Progenitor cell of endocrine pancreas (in vitro differentiated cells): ENCODE measurements at regions not wholly inside any gene's neighbourhood (a gene's known extent, or its start where the extent isn't known, plus 50 kb on each side); places are given as distances from the start of the nearest gene placed in this dataset.

Experiments
- DNase-seq: peaks from one replicate; pipeline ENCODE4 v3.0.0; 2021; ENCODE audit warnings: low spot score; ENCODE audit not compliant: unreplicated experiment
- H3K27ac Mint-ChIP-seq: 2 replicates; pipeline ENCODE4 v1.8.0; 2021; ENCODE audit warnings: mild to moderate bottlenecking, moderate library complexity, mixed read lengths
- H3K27me3 Mint-ChIP-seq: 2 replicates; pipeline ENCODE4 v1.8.0; 2021; ENCODE audit warnings: mixed read lengths
- H3K36me3 Mint-ChIP-seq: 2 replicates; pipeline ENCODE4 v1.8.0; 2022; ENCODE audit warnings: mixed read lengths; ENCODE audit not compliant: insufficient read depth
- H3K4me1 Mint-ChIP-seq: 2 replicates; pipeline ENCODE4 v1.8.0; 2021; ENCODE audit warnings: low read depth, mixed read lengths
- H3K4me3 Mint-ChIP-seq: 2 replicates; pipeline ENCODE4 v1.8.0; 2021; ENCODE audit warnings: low read depth, mild to moderate bottlenecking, moderate library complexity, mixed read lengths
- H3K9me3 Mint-ChIP-seq: 2 replicates; pipeline ENCODE4 v1.8.0; 2021; ENCODE audit warnings: low read depth, mixed read lengths
- CTCF ChIP-seq: fragments of 200-600 bp; sonication (generic); IDR thresholded peaks from one replicate; pipeline ENCODE4 v1.5.0; 2021; ENCODE audit warnings: antibody characterized with exemption, mild to moderate bottlenecking; ENCODE audit not compliant: unreplicated experiment

GRCh38 chr14:59032826-59033225, 155.6 kb upstream of the DAAM1 start:
- no peaks in the 10 kb centered on the region for H3K27me3 Mint-ChIP-seq
- TF ChIP-seq CTCF, result no peak
- peaks cover 3% of the 10 kb centered on the region for H3K4me1 Mint-ChIP-seq
- no peak overlapping the region for H3K27ac Mint-ChIP-seq
- DNase-seq, result no peak
- H3K36me3 Mint-ChIP-seq, result peaks cover 2% of the 10 kb centered on the region
- peaks cover 9% of the 10 kb centered on the region for H3K9me3 Mint-ChIP-seq
- no peak overlapping the region for H3K4me3 Mint-ChIP-seq

- H3K27me3 Mint-ChIP-seq, result no peaks in the 10 kb centered on the region
- no peak overlapping the region for H3K27ac Mint-ChIP-seq
- no peaks in the 10 kb centered on the region for H3K4me1 Mint-ChIP-seq
- no peak for TF ChIP-seq CTCF
- DNase-seq, result no peak
- H3K9me3 Mint-ChIP-seq, result peaks cover 9% of the 10 kb centered on the region
- no peak overlapping the region for H3K4me3 Mint-ChIP-seq
- H3K36me3 Mint-ChIP-seq, result peaks cover 2% of the 10 kb centered on the region
These were observed 152.3 kb upstream of the DAAM1 start for GRCh38 chr14:59036134-59036533.

GRCh38 chr14:59037086-59037485, 151.4 kb upstream of the DAAM1 start:
- peaks cover 9% of the 10 kb centered on the region for H3K9me3 Mint-ChIP-seq
- no peak for TF ChIP-seq CTCF
- H3K4me3 Mint-ChIP-seq, result no peak overlapping the region
- no peak for DNase-seq
- H3K27ac Mint-ChIP-seq, result no peak overlapping the region
- peaks cover 2% of the 10 kb centered on the region for H3K36me3 Mint-ChIP-seq
- no peaks in the 10 kb centered on the region for H3K4me1 Mint-ChIP-seq
- no peaks in the 10 kb centered on the region for H3K27me3 Mint-ChIP-seq

- no peak overlapping the region for H3K27ac Mint-ChIP-seq
- DNase-seq, result no peak
- H3K27me3 Mint-ChIP-seq, result no peaks in the 10 kb centered on the region
- peaks cover 2% of the 10 kb centered on the region for H3K36me3 Mint-ChIP-seq
- TF ChIP-seq CTCF, result no peak
- no peak overlapping the region for H3K4me3 Mint-ChIP-seq
- peaks cover 9% of the 10 kb centered on the region for H3K9me3 Mint-ChIP-seq
- no peaks in the 10 kb centered on the region for H3K4me1 Mint-ChIP-seq
These were observed 150.8 kb upstream of the DAAM1 start for GRCh38 chr14:59037620-59038019.

- peaks cover 9% of the 10 kb centered on the region for H3K9me3 Mint-ChIP-seq
- H3K4me3 Mint-ChIP-seq, result no peak overlapping the region
- peaks cover 2% of the 10 kb centered on the region for H3K36me3 Mint-ChIP-seq
- TF ChIP-seq CTCF, result no peak
- H3K27me3 Mint-ChIP-seq, result no peaks in the 10 kb centered on the region
- DNase-seq, result no peak
- H3K27ac Mint-ChIP-seq, result no peak overlapping the region
- H3K4me1 Mint-ChIP-seq, result no peaks in the 10 kb centered on the region
These were observed 149.7 kb upstream of the DAAM1 start for GRCh38 chr14:59038746-59039145.

- no peak for TF ChIP-seq CTCF
- DNase-seq, result no peak
- no peak overlapping the region for H3K27ac Mint-ChIP-seq
- no peak overlapping the region for H3K4me3 Mint-ChIP-seq
- no peaks in the 10 kb centered on the region for H3K36me3 Mint-ChIP-seq
- H3K9me3 Mint-ChIP-seq, result peaks cover 3% of the 10 kb centered on the region
- no peaks in the 10 kb centered on the region for H3K4me1 Mint-ChIP-seq
- H3K27me3 Mint-ChIP-seq, result no peaks in the 10 kb centered on the region
These were observed 147.2 kb upstream of the DAAM1 start for GRCh38 chr14:59041308-59041707.
